ENCODE measurements at regions not wholly inside any gene's neighbourhood (a gene's known extent, or its start where the extent isn't known, plus 50 kb on each side); places are given as distances from the start of the nearest gene placed in this dataset.

DNA sequence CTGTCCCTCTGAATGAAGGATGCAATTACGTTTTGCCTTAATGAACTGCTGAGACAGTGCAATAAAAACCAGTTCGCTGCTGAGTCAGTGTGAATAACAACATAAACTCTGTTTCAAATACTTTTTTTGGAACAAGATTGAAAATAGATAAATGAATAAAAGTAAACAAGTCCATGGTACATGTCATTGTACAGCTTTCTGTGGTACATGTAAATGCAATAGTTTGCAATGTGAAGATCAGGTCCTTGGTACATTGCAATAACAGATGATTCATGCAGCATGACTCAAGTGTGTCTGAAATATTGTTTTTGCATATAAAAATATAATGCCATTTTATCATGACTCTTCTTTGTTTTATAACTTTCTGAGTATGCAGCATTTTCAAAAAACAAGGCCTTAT, 193.4 kb upstream of the PACRGL start:
- ChIA-PET CTCF (no interaction called here), POLR2A (ENCODE audit: unreplicated experiment) (no interaction called here)
- Histone ChIP-seq H3K4ac (ENCODE audit: low read depth, low read length) (no peak overlapping the region), H4K5ac (ENCODE audit: low read depth, low read length) (no peak overlapping the region), H4K91ac (ENCODE audit: insufficient read depth, low read depth, low read length) (no peak overlapping the region), H3K9ac (ENCODE audit: low read depth, low read length) (no peak overlapping the region), H2BK20ac (ENCODE audit: low read depth, low read length) (no peak overlapping the region), H3K9me3 (ENCODE audit: control insufficient read depth, insufficient read depth, low read length) (no peaks in the 10 kb centered on the region), H2AFZ (replicated peaks; ENCODE audit: low read length, poor library complexity) (no peak overlapping the region), H2AK9ac (replicated peaks; ENCODE audit: low read depth, low read length, poor library complexity) (no peak overlapping the region), H3K23ac (ENCODE audit: low read depth, low read length) (no peak overlapping the region), H4K20me1 (ENCODE audit: insufficient read depth, low read length) (no peaks in the 10 kb centered on the region), H2BK5ac (ENCODE audit: low read depth, low read length, poor library complexity, severe bottlenecking) (no peak overlapping the region), H3K4me1 (ENCODE audit: control insufficient read depth, insufficient read depth, low read length) (no peaks in the 10 kb centered on the region), H2BK15ac (ENCODE audit: low read depth, low read length) (no peak overlapping the region), H3K18ac (ENCODE audit: low read depth, low read length) (no peak overlapping the region), H3K36me3 (ENCODE audit: control insufficient read depth, insufficient read depth, low read length) (no peaks in the 10 kb centered on the region), H3K79me1 (ENCODE audit: low read depth in 1 of 2, low read length in 2 of 2) (no peaks in the 10 kb centered on the region), H3K56ac (ENCODE audit: extremely low read depth, insufficient read depth, low read length) (no peak overlapping the region), H3K4me2 (ENCODE audit: low read depth, low read length) (no peak overlapping the region), H2BK120ac (ENCODE audit: low read depth, low read length) (no peak overlapping the region), H3K27me3 (ENCODE audit: control insufficient read depth, insufficient read depth, low read length) (no peaks in the 10 kb centered on the region), H4K8ac (ENCODE audit: low read depth in 2 of 2, low read length in 2 of 2) (no peak overlapping the region), H3K9me1 (ENCODE audit: insufficient read depth, low read length) (no peaks in the 10 kb centered on the region; the same call in 1 of the 2 replicates), H3K27ac (ENCODE audit: insufficient read depth, low read length) (no peak overlapping the region), H2AK5ac (ENCODE audit: low read depth, low read length) (no peak overlapping the region), H3K14ac (replicated peaks; ENCODE audit: low read depth, low read length) (no peak overlapping the region), H3K4me3 (ENCODE audit: insufficient read depth, low read depth, low read length) (no peak overlapping the region)
- ATAC-seq (ENCODE audit: low read depth) (peak; percentile 82), DNase-seq (peak; percentile 90)
- WGBS, 2 experiments (ENCODE audit: extremely low coverage in 2 of 2, insufficient read length in 1 of 2) = no CpG with 5 or more reads among the region's 2 CpGs
- in situ Hi-C loops (cut with MboI; ENCODE audit: low sequenced_read_pairs) (no loop called here), dilution Hi-C loops (cut with HindIII; ENCODE audit: low sequenced_read_pairs, unreplicated experiment) (no loop called here), intact Hi-C loops (cut with micrococcal nuclease) (no loop called here)
- no TSS peak for BruUV-seq (replicated peaks)
- no peak for TF ChIP-seq POLR2A (IDR thresholded peaks at IDR 0.05; ENCODE audit: low read depth, low read length)
- no peak; the same call in 1 of the 2 replicates for TF ChIP-seq NFE2L2 (IDR thresholded peaks at IDR 0.05; ENCODE audit: low read depth, low read length)
- TF ChIP-seq, protein P1, sequence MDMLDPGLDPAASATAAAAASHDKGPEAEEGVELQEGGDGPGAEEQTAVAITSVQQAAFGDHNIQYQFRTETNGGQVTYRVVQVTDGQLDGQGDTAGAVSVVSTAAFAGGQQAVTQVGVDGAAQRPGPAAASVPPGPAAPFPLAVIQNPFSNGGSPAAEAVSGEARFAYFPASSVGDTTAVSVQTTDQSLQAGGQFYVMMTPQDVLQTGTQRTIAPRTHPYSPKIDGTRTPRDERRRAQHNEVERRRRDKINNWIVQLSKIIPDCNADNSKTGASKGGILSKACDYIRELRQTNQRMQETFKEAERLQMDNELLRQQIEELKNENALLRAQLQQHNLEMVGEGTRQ (IDR thresholded peaks at IDR 0.05; ENCODE audit: low read depth, low read length) = no peak
- no peak for TF ChIP-seq MAZ (IDR thresholded peaks at IDR 0.05; ENCODE audit: borderline replicate concordance, low read depth, low read length)
- TF ChIP-seq BHLHE40 (IDR thresholded peaks at IDR 0.05; ENCODE audit: low read depth, low read length) = no peak
- TF ChIP-seq, protein P2, sequence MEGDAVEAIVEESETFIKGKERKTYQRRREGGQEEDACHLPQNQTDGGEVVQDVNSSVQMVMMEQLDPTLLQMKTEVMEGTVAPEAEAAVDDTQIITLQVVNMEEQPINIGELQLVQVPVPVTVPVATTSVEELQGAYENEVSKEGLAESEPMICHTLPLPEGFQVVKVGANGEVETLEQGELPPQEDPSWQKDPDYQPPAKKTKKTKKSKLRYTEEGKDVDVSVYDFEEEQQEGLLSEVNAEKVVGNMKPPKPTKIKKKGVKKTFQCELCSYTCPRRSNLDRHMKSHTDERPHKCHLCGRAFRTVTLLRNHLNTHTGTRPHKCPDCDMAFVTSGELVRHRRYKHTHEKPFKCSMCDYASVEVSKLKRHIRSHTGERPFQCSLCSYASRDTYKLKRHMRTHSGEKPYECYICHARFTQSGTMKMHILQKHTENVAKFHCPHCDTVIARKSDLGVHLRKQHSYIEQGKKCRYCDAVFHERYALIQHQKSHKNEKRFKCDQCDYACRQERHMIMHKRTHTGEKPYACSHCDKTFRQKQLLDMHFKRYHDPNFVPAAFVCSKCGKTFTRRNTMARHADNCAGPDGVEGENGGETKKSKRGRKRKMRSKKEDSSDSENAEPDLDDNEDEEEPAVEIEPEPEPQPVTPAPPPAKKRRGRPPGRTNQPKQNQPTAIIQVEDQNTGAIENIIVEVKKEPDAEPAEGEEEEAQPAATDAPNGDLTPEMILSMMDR (conservative IDR thresholded peaks at IDR 0.05; ENCODE audit: low read depth, low read length) = no peak
- TF ChIP-seq SMC3 (IDR thresholded peaks at IDR 0.05; ENCODE audit: low read depth, low read length) = no peak
- TF ChIP-seq, protein P3, sequence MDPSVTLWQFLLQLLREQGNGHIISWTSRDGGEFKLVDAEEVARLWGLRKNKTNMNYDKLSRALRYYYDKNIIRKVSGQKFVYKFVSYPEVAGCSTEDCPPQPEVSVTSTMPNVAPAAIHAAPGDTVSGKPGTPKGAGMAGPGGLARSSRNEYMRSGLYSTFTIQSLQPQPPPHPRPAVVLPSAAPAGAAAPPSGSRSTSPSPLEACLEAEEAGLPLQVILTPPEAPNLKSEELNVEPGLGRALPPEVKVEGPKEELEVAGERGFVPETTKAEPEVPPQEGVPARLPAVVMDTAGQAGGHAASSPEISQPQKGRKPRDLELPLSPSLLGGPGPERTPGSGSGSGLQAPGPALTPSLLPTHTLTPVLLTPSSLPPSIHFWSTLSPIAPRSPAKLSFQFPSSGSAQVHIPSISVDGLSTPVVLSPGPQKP (IDR thresholded peaks at IDR 0.05; ENCODE audit: borderline replicate concordance, low read depth, low read length) = no peak
- TF ChIP-seq MXI1 (IDR thresholded peaks at IDR 0.05; ENCODE audit: borderline replicate concordance, low read depth, low read length) = no peak
- TF ChIP-seq FOS (IDR thresholded peaks at IDR 0.05; ENCODE audit: low read depth, low read length) = peak; percentile 73
- TF ChIP-seq RCOR1 (IDR thresholded peaks at IDR 0.05; ENCODE audit: insufficient replicate concordance, low read length) = no peak
- no peak for TF ChIP-seq CHD1 (IDR thresholded peaks at IDR 0.05; ENCODE audit: low read depth, low read length)
- no peak for TF ChIP-seq RFX5 (IDR thresholded peaks at IDR 0.05; ENCODE audit: low read depth, low read length)
- TF ChIP-seq CEBPB (IDR thresholded peaks at IDR 0.05; ENCODE audit: low read depth, low read length) = peak; percentile 97
- TF ChIP-seq RAD21 (IDR thresholded peaks at IDR 0.05; ENCODE audit: low read length) = no peak
- TF ChIP-seq MAFK (IDR thresholded peaks at IDR 0.05; ENCODE audit: low read depth, low read length) = peak; percentile 45; the same call in 1 of the 2 replicates
